Lung microvascular endothelial cell (primary cell): ENCODE measurements at regions not wholly inside any gene's neighbourhood (a gene's known extent, or its start where the extent isn't known, plus 50 kb on each side); places are given as distances from the start of the nearest gene placed in this dataset.
"Not testable (repeated sequence)": the region's sequence is repeated elsewhere in the genome, so short reads cannot be mapped to it uniquely, and the experiment has no call there.

ENCODE experiments used
- DNase-seq, 2 donors: peaks; one replicate each; pipeline versions ENCODE4 v3.0.0 to v3.0.0-alpha.2; 2010; ENCODE audit warnings: low read depth in 2 of 2

GRCh38 chr13:27327633-27328032 is 57.0 kb downstream of the RASL11A start:
- DNase-seq: no peak

GRCh38 chr13:27329210-27329609 is 58.6 kb downstream of the RASL11A start:
- no peak for DNase-seq

- DNase-seq: no peak
Observed at GRCh38 chr13:27334774-27335435, 64.3 kb downstream of the RASL11A start.

GRCh38 chr13:27336014-27336673 is 65.5 kb downstream of the RASL11A start:
- no peak for DNase-seq

GRCh38 chr13:27338207-27338606 is 67.6 kb downstream of the RASL11A start:
- no peak for DNase-seq

DNA sequence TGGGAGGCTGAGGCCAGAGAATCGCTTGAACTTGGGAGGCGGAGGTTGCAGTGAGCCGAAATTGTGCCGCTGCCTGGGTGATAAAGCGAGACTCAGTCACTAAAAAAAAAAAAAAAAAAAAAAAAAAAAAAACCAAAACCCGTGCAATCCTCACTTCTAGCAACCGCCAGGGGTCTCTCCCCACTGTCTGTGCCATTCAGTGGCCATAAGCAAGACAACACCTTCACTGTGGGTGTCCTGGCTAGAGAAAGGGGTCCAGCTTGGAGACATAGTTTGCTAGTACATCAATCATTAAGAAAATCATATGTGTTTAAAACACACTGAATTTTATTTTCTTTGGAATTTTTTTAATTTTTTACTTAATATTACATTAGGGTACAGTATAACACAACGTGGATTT is 68.2 kb downstream of the RASL11A start:
- peak; percentile 7 to 20 for DNase-seq

- peak; percentile 48 to 59 for DNase-seq
Observed at GRCh38 chr13:27339299-27339698, 68.7 kb downstream of the RASL11A start.

- peak in 1 of 2 donors; percentile 5 for DNase-seq
Observed at GRCh38 chr13:27341616-27342015, 71.0 kb downstream of the RASL11A start.

GRCh38 chr13:27347211-27347772 is 76.7 kb downstream of the RASL11A start:
- DNase-seq: no peak

GRCh38 chr13:27348461-27348860 is 76.0 kb upstream of the GTF3A start:
- no peak for DNase-seq

DNA sequence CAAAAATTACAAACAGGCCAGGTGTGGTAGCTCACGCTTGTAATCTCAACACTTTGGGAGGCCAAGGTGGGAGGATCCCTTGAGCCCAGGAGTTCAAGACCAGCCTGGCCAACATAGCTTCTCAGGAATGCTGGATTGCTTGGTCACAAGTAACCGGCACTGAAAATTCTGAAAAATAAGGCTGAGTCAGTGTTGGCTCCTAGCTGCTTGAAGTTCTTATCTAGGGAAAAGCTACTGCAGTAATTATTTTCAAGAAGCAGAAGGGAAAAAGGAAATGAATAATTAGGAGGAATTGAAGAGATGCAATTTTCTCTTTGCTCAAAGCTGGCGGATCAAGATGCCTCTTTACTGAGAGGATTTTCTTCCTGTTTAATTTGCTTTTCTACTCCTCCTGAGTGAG is 75.0 kb upstream of the GTF3A start:
- no peak for DNase-seq

DNA sequence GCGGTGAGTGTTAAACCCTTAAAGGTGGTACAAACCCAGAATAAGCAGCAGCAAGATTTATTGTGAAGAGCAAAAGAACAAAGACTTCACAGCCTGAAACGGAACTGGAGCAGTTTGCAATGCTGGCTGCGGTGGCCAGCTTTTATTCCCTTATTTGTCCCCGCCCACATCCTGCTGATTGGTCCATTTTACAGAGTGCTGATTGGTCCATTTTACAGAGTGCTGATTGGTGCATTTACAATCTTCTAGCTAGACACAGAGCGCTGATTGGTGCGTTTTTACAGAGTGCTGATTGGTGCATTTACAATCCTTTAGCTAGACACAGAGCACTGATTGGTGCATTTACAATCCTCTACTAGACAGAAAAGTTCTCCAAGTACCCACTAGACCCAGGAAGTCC is 73.6 kb upstream of the GTF3A start:
- not testable (repeated sequence) for DNase-seq

DNA sequence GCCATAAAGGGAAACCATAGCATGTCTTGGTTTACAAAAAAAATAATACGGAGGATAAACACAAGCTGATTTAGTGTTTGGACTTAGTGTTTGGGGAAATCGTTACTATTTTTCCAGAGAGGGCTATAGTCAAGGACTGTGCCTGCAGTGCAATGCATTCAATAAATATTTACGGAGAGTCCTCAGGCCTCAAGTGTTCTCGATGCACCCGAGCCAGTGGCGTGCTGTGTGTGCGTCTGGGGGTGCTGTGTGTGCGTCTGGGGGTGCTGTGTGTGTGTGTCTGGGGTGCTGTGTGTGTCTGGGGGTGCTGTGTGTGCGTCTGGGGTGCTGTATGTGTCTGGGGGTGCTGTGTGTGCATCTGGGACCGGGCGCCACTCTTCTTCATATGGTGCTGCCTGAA is 71.7 kb upstream of the GTF3A start:
- DNase-seq: no peak

DNA sequence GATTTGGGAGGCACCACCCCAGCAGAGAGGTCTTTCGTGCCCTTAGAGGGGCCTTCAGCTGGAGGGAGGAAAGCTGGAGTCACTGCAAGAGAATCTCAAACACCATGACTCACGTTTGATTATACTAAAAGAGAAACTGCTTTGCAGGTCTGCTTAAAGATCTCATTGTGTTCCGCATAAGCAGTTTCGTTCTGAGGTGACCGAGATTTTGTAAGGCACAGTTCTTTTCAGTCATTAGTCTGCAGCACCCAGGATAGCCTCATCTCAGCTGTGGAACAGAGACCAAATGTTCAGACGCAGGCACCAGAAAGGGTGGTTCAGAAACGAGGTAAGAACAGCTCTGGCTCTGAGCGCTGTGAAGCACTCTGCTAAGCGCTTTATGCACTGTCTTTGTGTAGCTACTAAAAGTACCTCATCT is 71.2 kb upstream of the GTF3A start:
- DNase-seq: no peak

- DNase-seq: no peak
Observed at GRCh38 chr13:27353708-27354107, 70.7 kb upstream of the GTF3A start.

DNA sequence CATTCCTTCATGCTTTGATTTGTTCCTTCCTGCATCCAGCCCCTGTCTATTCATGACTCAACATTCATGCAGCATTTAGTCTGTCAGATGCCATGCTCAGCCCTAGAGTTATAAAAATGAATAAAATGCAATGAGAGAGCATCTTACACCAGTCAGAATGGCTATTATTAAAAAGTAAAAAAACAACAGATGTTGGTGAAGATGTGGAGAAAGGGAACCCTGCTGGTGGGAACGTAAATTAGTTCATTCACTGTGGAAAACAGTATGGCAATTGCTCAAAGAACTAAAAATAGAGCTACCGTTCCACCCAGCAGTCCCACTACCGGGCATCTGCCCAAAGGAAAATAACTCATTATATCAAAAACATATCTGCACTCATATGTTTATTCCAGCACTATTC is 70.0 kb upstream of the GTF3A start:
- peak in 1 of 2 donors; percentile 43 for DNase-seq

GRCh38 chr13:27355894-27356293 is 68.5 kb upstream of the GTF3A start:
- no peak for DNase-seq

- DNase-seq: no peak
Observed at GRCh38 chr13:27358420-27358819, 66.0 kb upstream of the GTF3A start.

DNA sequence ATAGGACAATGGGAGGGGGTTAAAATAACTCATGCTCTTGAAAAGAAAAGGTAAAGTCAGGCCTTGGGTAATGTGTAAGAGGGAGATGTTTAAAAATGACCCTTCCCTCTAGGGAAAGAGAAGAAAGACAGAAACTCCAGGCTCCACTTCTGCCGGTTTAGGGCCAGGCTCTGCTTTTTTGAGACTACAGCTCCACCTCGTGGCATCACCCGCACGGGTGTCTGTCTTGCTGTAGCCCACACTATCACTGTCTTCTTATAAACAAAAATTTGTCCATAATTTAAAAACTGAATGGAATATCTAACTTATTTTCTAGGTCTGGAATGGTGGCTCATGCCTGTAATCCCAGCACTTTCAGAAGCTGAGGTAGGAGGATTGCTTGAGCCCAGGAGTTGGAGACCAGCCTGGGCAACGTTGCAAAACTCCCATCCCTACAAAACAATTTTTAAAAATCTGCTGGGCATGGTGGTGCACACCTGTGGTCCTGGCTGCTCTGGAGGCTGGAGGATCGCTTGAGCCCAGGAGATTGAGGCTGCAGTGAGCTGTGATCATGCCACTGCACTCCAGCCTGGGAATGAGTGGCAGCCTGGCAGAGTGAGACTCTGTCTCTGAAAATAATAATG is 65.1 kb upstream of the GTF3A start:
- DNase-seq: peak; percentile 68 to 79

DNA sequence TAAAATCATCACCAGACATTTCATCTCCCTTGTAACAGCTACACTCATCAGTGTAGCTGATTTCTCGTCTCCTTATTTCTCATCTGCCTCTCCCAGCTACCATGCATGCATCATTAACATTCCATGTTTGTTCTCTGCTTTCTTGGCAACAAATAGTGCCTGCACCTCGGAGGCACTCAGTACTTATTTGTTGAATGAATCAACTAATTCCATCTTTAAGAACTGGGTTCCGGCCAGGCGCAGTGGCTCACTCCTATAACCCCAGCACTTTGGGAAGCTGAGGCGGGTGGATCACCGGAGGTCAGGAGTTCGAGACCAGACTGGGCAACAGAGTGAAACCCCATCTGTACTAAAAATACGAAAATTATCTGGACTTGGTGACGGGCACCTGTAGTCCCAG is 63.9 kb upstream of the GTF3A start:
- no peak for DNase-seq

DNA sequence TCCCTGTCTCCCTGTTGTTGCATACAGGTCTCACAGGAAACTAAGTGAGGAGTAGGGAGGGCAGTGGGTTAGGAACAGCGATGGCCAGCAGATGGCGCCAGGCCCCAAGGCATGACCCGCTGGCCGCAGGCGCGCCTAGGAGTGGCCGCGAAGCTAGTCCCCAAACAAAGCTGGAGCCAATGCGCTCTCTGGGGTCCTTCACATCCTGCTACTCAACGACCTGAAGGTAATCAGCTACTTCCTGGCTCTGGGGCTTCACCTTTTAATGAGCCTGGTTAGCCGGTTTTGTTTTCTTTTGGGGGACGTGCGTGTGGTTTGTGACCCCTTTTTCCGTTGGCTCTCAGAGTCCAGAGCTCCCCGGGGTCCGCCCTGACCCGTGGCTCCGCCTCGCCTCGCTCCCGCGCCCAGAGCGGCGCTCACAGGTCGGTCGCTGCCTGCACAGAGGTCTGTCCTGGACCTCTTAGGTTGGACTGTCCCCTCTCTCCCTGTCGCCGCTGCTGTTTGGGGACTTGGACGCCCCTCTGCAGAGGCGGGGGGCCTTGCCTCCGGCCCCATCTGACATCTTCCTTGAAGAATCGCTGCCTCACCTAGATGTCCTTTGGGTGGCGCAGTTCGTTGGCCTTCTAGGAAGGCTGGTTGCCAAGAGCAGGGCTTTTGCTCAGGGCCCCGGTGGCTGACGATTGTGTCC is 62.2 kb upstream of the GTF3A start:
- peak; percentile 72 to 80 for DNase-seq

DNA sequence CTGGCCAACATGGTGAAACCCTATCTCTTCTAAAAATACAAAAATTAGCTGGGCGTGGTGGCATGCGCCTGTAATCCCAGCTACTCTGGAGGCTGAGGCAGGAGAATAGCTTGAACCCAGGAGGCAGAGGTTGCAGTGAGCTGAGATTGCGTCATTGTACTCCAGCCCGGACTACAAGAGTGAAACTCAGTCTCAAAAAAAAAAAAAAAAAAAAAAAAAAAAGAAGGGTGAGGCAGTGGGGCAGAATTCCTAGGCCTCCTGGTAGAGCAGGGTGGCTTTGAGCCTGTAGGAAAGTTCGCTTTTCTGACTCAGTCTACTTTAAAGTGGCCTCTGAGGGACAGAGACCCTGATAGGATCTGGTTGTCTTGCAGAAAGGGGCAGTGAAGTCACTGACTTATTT is 60.8 kb upstream of the GTF3A start:
- DNase-seq: not testable (repeated sequence)
